Smooth muscle cell (in vitro differentiated cells): ENCODE measurements at regions not wholly inside any gene's neighbourhood (a gene's known extent, or its start where the extent isn't known, plus 50 kb on each side); places are given as distances from the start of the nearest gene placed in this dataset.

ENCODE experiments used
- DNase-seq: peaks from one replicate; lab custom pipeline; 2025; ENCODE audit not compliant: unreplicated experiment; lab: John Stamatoyannopoulos, UW
- H2AFZ ChIP-seq: fragments of 200-600 bp; sonication (generic); 2 replicates; pipeline ENCODE4 v1.6.0; 2016; ENCODE audit warnings: antibody characterized with exemption, low read depth, mild to moderate bottlenecking
- H3F3A ChIP-seq: fragments of 200-600 bp; sonication (generic); 2 replicates; pipeline ENCODE4 v1.6.0; 2017; ENCODE audit warnings: antibody characterized with exemption, low read depth
- H3K27ac ChIP-seq: fragments of 200-600 bp; sonication (generic); 2 replicates; pipeline ENCODE4 v1.5.1; 2016; ENCODE audit warnings: low read depth, mild to moderate bottlenecking
- H3K27me3 ChIP-seq: fragments of 200-600 bp; sonication (generic); 2 replicates; pipeline ENCODE4 v1.6.1; 2016; ENCODE audit warnings: low read depth, mild to moderate bottlenecking
- H3K36me3 ChIP-seq: fragments of 200-600 bp; sonication (generic); 2 replicates; pipeline ENCODE4 v1.5.1; 2016; ENCODE audit warnings: low read depth
- H3K4me1 ChIP-seq: fragments of 200-600 bp; sonication (generic); 2 replicates; pipeline ENCODE4 v1.5.1; 2016; ENCODE audit warnings: low read depth
- H3K4me2 ChIP-seq: fragments of 200-600 bp; sonication (generic); 2 replicates; pipeline ENCODE4 v1.6.0; 2016; ENCODE audit warnings: mild to moderate bottlenecking
- H3K4me3 ChIP-seq: fragments of 200-600 bp; sonication (generic); 2 replicates; pipeline ENCODE4 v1.5.1; 2016; ENCODE audit warnings: mild to moderate bottlenecking
- H3K79me2 ChIP-seq: fragments of 200-600 bp; sonication (generic); 2 replicates; pipeline ENCODE4 v1.6.0; 2016; ENCODE audit warnings: low read depth, mild to moderate bottlenecking
- H3K9ac ChIP-seq: fragments of 200-600 bp; sonication (generic); 2 replicates; pipeline ENCODE4 v1.6.0; 2016; ENCODE audit warnings: low read depth
- H3K9me3 ChIP-seq: fragments of 200-600 bp; sonication (generic); replicated peaks from 2 replicates; pipeline ENCODE4 v1.5.1; 2016; ENCODE audit warnings: low read depth
- H4K20me1 ChIP-seq: fragments of 200-600 bp; sonication (generic); 2 replicates; pipeline ENCODE4 v1.6.0; 2016; ENCODE audit warnings: low read depth
- CTCF ChIP-seq: fragments of 200-600 bp; sonication (generic); IDR thresholded peaks from 2 replicates; pipeline ENCODE4 v1.5.1; 2017; ENCODE audit warnings: borderline replicate concordance, mild to moderate bottlenecking, antibody characterized with exemption; ENCODE audit not compliant: insufficient read depth, poor library complexity, severe bottlenecking
- WGBS: methylation state at CpG from one replicate; pipeline ENCODE4 v1.1.7; 2016; ENCODE audit warnings: low lambda C conversion rate; 5-methylcytosine and 5-hydroxymethylcytosine counted together

GRCh38 chr5:32523625-32524024 lies 61.7 kb upstream of the SUB1 start:
- H2AFZ ChIP-seq, result no peak overlapping the region
- no peaks in the 10 kb centered on the region for H3K9me3 ChIP-seq
- H3K27me3 ChIP-seq, result no peaks in the 10 kb centered on the region
- no peak overlapping the region for H3K4me2 ChIP-seq
- H3K4me3 ChIP-seq, result no peak overlapping the region
- DNase-seq, result no peak
- H3K9ac ChIP-seq, result no peak overlapping the region
- no peak overlapping the region for H3K27ac ChIP-seq
- no peaks in the 10 kb centered on the region for H4K20me1 ChIP-seq
- no peaks in the 10 kb centered on the region for H3F3A ChIP-seq
- H3K36me3 ChIP-seq, result no peaks in the 10 kb centered on the region
- no peaks in the 10 kb centered on the region for H3K79me2 ChIP-seq
- H3K4me1 ChIP-seq, result no peaks in the 10 kb centered on the region
- 94% methylated on average over 7 of the region's 7 CpGs for WGBS
- TF ChIP-seq CTCF, result no peak

GRCh38 chr5:32522429-32523143 lies 62.8 kb upstream of the SUB1 start:
- Histone ChIP-seq H4K20me1 (no peaks in the 10 kb centered on the region), H3K36me3 (no peaks in the 10 kb centered on the region), H3K9ac (no peak overlapping the region), H3K27ac (peak overlapping the region; percentile 5), H3K4me2 (no peak overlapping the region), H3K4me1 (no peaks in the 10 kb centered on the region), H3K4me3 (no peak overlapping the region), H3K79me2 (no peaks in the 10 kb centered on the region), H3F3A (no peaks in the 10 kb centered on the region), H3K27me3 (no peaks in the 10 kb centered on the region), H3K9me3 (no peaks in the 10 kb centered on the region), H2AFZ (no peak overlapping the region)
- WGBS, result 67% methylated on average over 19 of the region's 28 CpGs
- TF ChIP-seq CTCF, result no peak
- DNase-seq, result no peak

GRCh38 chr5:32521481-32521880 lies 63.9 kb upstream of the SUB1 start:
- no peak overlapping the region for H3K4me2 ChIP-seq
- no peak overlapping the region for H3K4me3 ChIP-seq
- no peaks in the 10 kb centered on the region for H3K9me3 ChIP-seq
- no peak overlapping the region for H2AFZ ChIP-seq
- no peaks in the 10 kb centered on the region for H3K36me3 ChIP-seq
- no peak overlapping the region for H3K27ac ChIP-seq
- no peak overlapping the region for H3K9ac ChIP-seq
- no peak for DNase-seq
- H3K4me1 ChIP-seq, result no peaks in the 10 kb centered on the region
- no peaks in the 10 kb centered on the region for H3K79me2 ChIP-seq
- TF ChIP-seq CTCF, result no peak
- H3K27me3 ChIP-seq, result no peaks in the 10 kb centered on the region
- 92% methylated on average over 5 of the region's 5 CpGs for WGBS
- no peaks in the 10 kb centered on the region for H4K20me1 ChIP-seq
- H3F3A ChIP-seq, result no peaks in the 10 kb centered on the region

- Histone ChIP-seq H3K27me3 (no peaks in the 10 kb centered on the region), H4K20me1 (no peaks in the 10 kb centered on the region), H3K27ac (no peak overlapping the region), H3K9me3 (no peaks in the 10 kb centered on the region), H3K36me3 (no peaks in the 10 kb centered on the region), H3K4me3 (no peak overlapping the region), H3F3A (no peaks in the 10 kb centered on the region), H3K9ac (no peak overlapping the region), H3K79me2 (no peaks in the 10 kb centered on the region), H2AFZ (no peak overlapping the region), H3K4me1 (no peaks in the 10 kb centered on the region), H3K4me2 (no peak overlapping the region)
- WGBS, result 84% methylated on average over 4 of the region's 4 CpGs
- TF ChIP-seq CTCF, result no peak
- DNase-seq, result no peak
Observed at GRCh38 chr5:32520972-32521371, 64.4 kb upstream of the SUB1 start.
